ENCODE measurements at regions not wholly inside any gene's neighbourhood (a gene's known extent, or its start where the extent isn't known, plus 50 kb on each side); places are given as distances from the start of the nearest gene placed in this dataset.

DNA sequence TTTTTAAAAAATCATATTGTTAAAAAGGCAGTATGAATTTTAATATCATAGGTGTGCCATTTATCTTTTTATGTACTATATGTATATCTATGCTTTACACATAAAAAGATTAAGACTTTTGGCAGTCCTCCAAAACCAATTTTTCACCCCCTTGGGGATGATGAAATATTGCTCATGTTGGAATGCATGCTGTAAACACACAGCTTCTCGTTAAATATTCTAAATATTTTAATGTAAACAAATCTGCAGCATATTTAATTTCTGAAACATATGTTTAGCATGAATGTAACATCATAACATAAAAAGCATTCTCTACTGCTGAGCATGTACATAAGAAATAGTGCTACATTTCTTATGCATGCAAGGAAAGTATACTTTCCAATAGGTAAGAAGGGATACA lies 484.3 kb upstream of the LRATD1 start:
- no peak for DNase-seq (ENCODE audit: low spot score)
- TF ChIP-seq, protein P1, sequence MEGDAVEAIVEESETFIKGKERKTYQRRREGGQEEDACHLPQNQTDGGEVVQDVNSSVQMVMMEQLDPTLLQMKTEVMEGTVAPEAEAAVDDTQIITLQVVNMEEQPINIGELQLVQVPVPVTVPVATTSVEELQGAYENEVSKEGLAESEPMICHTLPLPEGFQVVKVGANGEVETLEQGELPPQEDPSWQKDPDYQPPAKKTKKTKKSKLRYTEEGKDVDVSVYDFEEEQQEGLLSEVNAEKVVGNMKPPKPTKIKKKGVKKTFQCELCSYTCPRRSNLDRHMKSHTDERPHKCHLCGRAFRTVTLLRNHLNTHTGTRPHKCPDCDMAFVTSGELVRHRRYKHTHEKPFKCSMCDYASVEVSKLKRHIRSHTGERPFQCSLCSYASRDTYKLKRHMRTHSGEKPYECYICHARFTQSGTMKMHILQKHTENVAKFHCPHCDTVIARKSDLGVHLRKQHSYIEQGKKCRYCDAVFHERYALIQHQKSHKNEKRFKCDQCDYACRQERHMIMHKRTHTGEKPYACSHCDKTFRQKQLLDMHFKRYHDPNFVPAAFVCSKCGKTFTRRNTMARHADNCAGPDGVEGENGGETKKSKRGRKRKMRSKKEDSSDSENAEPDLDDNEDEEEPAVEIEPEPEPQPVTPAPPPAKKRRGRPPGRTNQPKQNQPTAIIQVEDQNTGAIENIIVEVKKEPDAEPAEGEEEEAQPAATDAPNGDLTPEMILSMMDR (IDR thresholded peaks at IDR 0.05), result no peak
- H3K4me3 ChIP-seq, result no peak overlapping the region
- H3K27ac ChIP-seq, result no peak overlapping the region

DNA sequence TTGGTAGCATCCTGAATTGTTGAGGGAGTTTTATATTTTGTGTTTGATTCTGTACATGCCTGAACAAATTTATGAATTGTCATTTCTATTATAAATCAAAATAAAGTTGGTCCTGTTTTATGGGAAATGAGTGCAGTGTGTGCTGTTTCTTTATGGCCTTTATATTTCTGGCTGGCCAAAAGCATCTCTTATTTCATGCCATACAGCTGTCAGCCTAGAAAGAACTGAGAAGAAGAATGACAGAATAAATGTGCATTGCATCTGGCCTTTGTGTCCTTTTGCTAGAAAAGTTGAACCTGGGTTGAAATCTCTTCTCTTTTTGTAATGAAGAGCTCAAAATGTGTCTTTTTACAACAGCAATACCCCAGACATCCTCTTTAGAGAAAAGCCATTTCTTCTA lies 474.7 kb upstream of the LRATD1 start:
- TF ChIP-seq, protein P1 (IDR thresholded peaks at IDR 0.05), result no peak

DNA sequence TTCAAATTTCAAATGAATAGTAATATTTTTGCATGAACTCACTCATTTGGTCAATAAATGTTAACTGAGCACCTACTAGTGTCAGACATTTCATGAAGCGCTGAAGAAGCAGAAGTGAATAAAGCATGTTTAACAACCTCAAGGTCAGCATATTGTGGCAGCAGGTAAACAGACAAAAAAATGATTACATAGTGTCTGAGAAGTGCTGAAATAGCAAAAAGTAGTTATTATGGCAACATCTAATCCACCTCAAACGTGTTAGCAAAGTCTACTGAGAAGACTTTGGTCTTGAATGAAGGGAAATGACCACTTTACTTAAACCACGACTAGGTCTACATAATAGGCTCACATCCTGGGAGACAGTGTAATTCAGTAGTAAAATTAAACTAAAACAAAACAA lies 452.2 kb upstream of the LRATD1 start:
- Histone ChIP-seq H3K4me3 (no peak overlapping the region), H3K27ac (no peak overlapping the region)
- TF ChIP-seq, protein P1 (IDR thresholded peaks at IDR 0.05), result no peak
- DNase-seq (ENCODE audit: low spot score), result no peak

More for the DNA sequence above, 474.7 kb upstream of the LRATD1 start:
- Histone ChIP-seq H3K27ac (no peak overlapping the region), H3K4me3 (no peak overlapping the region)
- no peak for DNase-seq (ENCODE audit: low spot score)

DNA sequence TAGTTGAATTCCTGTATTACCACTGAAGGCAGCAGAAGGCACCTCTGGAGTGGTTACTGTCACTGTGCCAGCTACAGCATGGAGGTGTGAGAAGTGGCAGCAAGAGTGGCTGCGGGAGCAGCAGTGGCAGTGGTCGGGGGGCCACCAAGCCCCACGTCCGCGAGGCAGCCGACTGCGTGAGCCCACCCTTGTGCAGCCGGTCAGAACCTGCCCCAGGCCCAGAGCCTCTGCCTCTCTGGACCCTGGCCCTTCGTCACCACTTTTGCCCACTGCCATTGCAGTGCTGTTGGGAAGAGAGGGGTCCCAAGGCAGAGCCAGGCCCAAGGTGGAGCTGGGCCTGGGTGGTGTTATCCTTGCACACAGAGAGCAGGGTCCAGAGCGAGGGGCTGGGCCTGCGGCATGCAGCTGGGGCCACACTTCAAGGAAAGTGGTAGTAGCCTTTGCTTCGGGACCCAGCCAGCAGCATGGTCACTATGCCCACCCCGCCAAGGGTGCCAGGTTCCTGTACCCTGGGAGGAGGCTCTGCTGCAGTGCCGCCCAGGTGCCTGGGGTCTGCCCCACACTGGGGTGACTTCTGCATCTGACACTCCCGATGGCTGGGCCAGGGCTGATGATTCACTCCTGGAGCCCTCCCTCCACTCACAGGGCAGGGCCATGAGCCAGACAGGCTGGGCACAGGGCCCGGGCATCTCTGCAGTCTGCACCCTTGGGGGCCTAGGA lies 450.1 kb upstream of the LRATD1 start:
- DNase-seq (ENCODE audit: low spot score), result no peak
- TF ChIP-seq, protein P1 (IDR thresholded peaks at IDR 0.05), result no peak

DNA sequence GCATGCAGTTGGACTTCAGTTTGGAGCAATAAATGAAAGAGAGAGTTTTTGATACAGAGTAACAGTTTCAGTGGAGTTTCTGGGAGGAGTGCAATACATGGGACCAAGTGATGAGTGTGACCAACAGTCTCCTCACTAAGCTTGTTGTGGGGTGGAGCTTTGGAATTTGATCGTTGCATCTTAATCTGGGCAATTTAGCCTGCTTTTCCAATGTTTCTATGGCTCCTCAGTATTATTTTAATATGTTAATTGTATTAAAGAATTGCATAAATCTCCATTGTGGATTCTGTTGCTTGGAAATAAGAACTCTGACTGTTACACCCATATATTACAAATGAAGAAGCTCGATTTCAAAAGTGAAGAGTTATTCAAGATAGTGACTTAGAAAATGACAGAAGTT lies 446.6 kb upstream of the LRATD1 start:
- no peak overlapping the region for H3K4me3 ChIP-seq
- no peak for DNase-seq (ENCODE audit: low spot score)
- H3K27ac ChIP-seq, result no peak overlapping the region
- TF ChIP-seq, protein P1 (IDR thresholded peaks at IDR 0.05), result no peak

More for the DNA sequence above, 450.1 kb upstream of the LRATD1 start:
- Histone ChIP-seq H3K27ac (no peak overlapping the region), H3K4me3 (no peak overlapping the region)

DNA sequence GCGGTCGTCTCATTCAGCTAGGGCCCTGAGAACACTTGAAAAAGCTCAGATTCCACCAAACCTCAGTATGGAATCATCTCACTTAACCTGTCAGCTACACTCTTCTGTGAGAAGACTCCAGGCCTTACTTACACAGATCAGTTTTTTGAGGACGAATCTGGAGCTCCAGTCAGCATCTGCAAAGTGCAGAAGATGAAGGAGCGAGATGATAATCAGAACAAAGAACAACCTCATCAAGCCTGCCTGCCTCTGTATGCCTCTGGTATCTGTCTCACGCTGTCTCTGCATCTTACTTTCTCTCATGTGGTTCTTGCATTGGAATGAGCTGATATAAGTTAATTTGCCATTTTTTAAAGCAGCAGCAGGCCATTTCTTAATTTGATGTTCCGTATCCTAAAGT lies 444.1 kb upstream of the LRATD1 start:
- DNase-seq (ENCODE audit: low spot score), result no peak
- Histone ChIP-seq H3K4me3 (no peak overlapping the region), H3K27ac (no peak overlapping the region)
- TF ChIP-seq, protein P1 (IDR thresholded peaks at IDR 0.05), result no peak

DNA sequence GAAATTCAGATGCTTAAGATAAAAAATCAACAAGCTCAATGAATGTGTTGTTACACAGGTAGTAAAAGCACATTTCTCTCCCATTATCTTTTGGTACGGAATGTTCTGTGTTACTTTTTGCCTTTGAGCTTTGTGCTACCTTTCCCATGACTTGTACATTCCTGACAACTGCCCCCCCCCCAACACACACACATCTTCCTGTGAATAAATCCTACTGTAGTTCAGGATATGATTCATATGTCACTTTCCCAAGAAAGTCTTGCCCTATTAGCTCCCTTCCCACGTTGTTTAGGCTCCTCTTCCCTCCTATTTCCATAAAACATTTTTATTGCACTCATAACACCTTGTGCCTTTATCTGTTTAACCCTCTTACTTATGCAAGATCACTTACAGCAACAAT lies 442.6 kb upstream of the LRATD1 start:
- Histone ChIP-seq H3K4me3 (no peak overlapping the region), H3K27ac (no peak overlapping the region)
- TF ChIP-seq, protein P1 (IDR thresholded peaks at IDR 0.05), result no peak
- no peak for DNase-seq (ENCODE audit: low spot score)

All from coronary artery (tissue), 2 donors.